Cardiac septum (tissue), 1 donor: ENCODE measurements at regions not wholly inside any gene's neighbourhood (a gene's known extent, or its start where the extent isn't known, plus 50 kb on each side); places are given as distances from the start of the nearest gene placed in this dataset.

Experiments used
- DNase-seq: peaks from one replicate; pipeline ENCODE4 v3.0.0-alpha.2; 2020; ENCODE audit warnings: low spot score
- intact Hi-C: fragments of 100-400 bp; cut with DNase I; formaldehyde crosslinking; loops from one replicate; pipeline ENCODE4 v1.14.0; 2022
- donor health status: DM: no; HTN: no; CAD: no.

DNA sequence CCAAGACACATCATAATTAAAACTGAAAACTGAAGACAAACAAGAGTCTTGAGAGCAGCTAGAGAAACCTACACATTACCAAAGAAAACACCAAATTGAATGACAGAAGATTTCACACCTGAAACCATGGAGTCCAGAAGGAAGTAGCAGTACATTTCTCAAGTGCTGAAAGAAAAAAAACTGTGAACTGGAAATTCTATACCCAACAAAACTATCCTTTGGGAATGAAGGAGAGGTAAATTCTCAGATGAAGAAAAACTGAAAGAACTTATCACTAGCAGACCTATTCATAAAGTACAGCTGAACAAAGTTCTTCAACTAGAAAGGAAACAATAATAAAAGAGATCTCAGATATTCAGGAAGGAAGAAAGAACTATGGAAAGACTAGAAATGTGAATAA is 198.7 kb upstream of the ZNF507 start:
- DNase-seq: no peak
- intact Hi-C loops: no loop called here

DNA sequence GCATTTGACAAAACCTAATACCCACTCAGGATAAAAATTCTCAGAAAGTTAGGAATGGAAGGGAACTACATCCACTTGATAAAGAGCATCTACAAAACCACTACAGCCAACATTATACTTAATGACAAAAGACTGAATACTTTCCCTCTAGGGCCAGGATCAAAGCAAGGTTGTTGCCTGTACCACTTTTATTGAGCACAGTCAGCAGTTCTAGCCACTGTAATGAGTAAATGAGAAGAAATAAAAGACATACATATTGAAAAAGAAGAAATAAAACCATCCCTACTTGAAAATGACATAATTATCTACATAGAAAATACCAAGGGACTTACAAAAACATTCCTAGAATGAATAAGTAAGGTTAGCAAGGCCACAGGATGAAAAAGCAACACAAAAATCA is 194.8 kb upstream of the ZNF507 start:
- no peak for DNase-seq
- intact Hi-C loops: no loop called here

DNA sequence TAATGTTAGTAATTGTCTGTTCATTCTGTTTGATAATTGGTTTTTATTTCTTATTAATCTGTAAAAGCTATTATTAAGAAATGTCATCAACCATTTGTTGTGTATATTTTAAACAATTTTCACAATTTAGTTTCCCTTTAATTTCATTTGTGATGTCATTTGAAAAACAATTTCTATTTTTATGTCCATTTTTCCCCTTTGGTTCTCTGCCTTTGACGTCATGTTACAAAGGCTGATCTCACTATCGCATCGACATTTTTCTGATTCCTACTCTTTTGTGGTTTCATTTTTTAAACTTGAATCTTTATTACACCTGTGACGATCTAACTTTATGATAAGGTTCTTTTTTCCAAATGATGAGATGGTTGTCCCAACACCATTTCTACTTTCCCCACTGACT is 191.0 kb upstream of the ZNF507 start:
- no peak for DNase-seq
- intact Hi-C loops: no loop called here

DNA sequence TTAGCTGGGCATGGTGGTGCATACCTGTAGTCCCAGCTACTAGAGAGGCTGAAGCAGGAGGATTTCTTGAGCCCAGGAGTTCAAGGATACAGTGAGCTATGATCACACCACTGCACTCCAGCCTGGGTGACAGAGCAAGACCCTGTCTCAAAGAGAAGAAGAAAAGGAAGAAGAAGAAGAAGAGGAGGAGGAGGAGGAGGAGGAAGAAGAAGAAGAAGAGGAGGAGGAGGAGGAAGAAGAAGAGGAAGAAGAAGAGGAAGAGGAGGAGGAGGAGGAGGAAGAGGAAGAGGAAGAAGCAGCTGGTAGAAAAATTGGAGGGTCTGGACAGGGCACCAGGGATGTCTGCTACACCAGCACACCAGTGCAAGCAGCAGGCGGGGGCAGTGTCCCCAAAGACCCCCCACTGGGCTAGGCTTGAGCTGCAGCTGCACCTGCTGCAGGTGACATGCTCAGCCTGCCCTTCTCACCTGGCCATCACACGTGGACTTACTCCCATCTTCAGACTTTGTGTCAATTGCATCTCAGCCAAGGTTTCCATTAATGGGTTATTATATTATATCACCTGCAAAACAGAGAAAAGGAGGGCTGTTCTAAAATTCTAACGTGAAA is 180.9 kb upstream of the ZNF507 start:
- intact Hi-C loops: no loop called here

DNA sequence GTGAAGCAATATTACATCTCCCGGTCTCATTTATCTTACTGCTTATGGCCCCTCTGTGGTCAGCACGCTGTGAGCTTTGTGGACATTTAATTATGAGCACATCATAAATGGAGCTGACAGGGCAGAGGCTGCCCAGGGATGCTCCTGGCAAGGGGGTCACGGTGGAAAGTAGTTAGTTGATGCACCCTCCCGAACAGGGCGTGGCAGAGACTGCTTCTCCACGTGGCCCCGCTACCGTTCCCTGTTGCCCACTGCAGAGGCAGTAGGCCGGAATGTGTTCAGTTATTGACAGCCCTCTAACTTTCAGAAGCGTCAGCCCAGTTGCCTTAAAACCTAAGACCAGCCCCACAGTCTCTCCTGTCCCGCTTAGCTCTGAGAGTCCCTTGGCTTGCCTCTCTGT is 180.3 kb upstream of the ZNF507 start:
- DNase-seq: no peak
- intact Hi-C loops: no loop called here

More for the DNA sequence above, 180.9 kb upstream of the ZNF507 start:
- no peak for DNase-seq

DNA sequence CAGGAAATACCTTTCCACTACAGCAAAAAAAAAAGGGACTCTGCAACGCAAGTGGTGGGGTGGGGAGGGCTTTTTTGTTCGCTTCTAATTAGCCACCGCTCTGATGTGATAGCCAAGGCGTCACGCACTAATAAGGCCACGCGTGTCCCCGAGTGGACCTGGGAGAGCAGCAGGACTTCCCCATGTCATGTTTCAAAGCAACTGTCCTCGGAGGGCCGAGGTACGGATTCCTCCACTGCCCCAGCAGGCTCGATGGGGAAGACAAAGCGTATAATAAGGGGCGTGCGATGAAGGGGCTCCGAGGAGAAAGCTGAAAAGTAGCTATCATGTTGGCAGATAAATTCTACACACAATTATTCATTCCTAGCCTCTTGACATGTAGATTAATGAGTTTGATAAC is 179.7 kb upstream of the ZNF507 start:
- intact Hi-C loops: no loop called here
- DNase-seq: no peak

DNA sequence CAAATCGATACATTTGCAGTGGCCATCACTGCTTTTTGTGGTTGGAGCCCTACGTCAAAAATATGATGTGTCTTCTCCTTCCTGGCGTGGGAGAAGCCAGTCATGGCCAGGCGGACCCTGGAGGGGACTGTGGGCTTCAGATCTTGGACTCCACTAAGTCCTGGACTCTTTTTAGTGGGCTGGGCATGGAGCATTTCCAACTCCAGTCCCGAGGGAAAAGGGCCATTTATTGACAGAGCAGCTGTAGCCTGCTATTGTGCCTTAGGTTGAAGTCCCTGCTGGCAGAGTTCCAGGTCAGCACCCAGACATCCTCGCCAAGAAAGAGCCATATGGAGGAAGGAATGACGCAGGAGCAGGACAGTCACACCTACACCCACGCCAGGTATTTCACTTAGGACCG is 179.2 kb upstream of the ZNF507 start:
- intact Hi-C loops: no loop called here
- DNase-seq: no peak

DNA sequence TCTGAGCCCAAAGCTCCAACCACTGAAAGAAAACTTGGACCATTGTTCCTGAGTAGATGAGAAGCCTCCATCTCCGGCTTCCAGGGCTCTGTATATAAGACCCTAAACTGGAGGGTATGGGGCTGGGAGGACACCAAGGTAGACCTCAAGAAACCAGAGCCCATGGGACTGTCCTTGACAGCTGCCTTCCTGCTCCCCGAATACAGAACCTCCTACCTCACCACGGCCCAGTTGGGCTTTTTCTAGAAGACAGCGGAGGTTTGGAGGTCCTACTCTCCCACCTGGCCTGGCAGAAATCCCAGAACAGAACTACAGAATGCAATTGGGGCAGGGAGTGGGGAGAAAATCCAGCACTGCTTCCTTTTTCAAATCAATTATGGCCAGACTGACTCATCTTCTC is 177.3 kb upstream of the ZNF507 start:
- no peak for DNase-seq
- intact Hi-C loops: no loop called here

DNA sequence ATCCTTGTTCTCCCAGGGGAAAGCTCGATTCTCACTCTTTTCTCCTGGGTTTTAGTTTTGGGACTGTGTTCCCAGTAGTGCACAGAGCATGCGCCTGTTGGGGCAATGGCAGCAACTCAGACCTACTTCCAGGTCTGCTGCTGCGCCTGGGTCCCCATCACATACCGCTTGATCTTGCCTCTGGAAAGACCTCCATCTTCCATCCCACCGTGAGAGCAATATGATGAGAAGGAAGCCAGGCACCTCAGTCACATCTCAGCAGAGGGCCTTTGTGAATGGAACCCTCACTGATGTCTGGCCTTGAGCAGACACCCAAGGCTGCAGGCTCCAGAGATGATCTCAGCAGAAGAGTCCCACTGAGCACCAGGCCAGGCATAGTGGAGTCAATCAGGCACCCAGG is 176.8 kb upstream of the ZNF507 start:
- intact Hi-C loops: no loop called here

DNA sequence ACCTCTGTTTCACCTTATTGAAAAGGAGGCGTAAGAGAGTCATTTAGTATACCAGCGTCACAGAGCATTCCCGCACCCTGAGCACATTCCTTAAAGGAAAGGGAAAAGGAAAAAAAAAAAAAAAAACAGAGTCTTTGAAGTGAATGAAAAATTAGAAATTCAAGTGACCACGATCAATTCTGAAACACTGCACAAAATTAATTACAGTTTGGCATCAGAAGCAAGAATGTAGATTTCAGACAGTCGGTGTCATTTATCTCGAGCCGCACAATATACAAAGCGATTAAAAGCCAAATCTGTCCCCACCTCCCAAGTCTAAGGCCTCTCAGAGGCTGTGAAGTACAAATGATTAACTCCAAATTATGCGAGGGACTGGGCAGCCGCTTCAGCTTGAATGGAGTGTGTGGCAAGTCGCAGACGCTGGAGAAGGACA is 173.7 kb upstream of the ZNF507 start:
- no peak for DNase-seq
- intact Hi-C loops: no loop called here

More for the DNA sequence above, 176.8 kb upstream of the ZNF507 start:
- no peak for DNase-seq

DNA sequence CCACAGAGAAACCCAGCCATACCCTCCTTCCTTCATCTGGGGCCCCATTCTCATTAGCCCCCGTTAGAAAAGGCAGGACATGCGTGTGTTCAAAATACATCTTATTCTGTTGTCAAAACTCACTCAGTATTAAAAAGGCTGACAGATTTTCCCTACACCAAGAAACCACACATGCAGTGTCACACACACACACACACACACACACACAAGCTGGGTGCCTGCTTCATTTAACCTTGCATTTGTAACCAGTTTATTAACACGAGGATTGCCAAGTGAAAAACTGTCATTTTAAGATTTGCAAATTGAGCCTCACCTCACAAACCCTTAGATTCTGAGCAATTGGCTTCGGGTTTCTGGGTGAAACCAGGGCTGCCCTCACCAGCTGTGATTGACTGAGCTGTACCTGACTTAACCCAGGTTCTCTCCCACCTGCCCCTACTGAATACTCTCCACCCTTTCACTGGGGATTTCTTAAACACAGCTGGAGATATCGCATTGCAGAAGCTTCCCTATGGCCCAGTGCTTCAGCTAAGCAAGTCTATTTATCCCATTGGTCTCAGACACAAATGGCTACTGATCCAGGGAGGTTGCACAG is 172.7 kb upstream of the ZNF507 start:
- intact Hi-C loops: no loop called here
- DNase-seq: no peak

DNA sequence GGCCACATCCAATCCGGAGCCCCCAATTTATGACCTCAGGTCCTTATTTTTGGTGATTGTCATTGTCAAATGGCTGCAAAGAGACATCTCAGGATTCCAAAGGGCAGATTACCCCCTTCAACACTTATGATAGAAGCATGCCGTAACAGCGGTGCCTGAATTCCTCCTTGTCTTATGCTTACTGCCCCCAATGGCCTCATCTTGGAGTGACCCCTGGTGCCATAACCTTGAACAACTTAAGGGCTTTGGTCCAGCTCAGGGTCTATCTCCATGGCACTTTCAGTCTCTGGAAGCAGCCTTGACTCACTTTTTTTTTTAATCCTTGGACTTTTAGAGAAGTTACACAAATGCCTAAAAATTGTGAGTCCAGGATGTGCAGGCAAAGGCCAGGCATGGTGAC is 171.6 kb upstream of the ZNF507 start:
- intact Hi-C loops: no loop called here
- DNase-seq: no peak

DNA sequence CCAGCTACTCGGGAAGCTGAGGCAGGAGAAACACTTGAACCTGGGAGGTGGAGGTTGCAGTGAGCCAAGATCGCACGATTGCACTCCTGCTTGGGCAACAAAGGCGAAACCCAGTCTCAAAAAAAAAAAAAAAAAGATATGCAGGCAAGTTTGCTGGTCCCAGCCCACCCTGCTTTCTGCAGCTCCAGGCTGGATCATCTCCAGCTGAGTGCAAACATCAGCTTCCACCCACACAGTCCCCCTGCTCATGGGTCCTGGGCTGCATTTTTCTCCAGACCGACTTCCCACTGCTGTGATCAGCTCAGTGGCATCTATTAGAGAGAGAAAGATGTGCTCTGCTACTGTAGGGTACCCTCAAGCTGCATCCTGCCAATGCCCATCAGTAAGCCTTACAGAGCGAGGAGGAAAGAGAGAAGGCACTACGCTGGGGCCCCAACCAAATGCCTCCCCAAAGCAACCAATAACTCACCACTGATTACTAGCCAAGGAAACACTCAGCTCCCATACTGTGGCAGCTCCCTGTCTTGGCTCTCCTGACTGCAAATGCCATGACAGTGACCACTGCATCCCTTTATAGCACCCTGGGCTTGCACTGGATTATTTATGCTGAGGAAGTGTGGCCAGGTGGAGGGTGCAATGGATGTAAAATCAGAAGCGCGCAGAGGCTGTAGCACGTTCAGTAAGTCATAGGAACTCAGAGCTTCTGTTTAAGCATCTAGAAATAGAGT is 170.9 kb upstream of the ZNF507 start:
- no peak for DNase-seq
- intact Hi-C loops: no loop called here

DNA sequence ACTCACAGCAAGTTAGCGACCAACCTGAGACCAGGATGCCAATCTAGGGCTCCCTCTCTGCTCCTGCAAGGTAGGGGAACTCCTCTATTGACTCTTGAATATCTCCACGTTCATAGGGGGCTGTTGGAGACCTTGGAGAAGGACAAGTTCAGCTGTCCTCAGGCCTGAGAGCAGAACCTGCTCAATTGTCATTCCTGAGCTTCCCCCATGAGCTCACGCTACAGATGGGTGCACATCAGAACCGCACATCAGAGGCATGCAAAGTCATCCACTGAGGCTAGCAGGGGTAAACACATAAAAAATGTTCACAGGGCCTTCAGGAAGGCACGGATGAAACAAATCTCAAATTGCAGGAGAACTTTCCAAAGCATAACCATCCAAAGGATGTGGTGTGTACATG is 168.8 kb upstream of the ZNF507 start:
- DNase-seq: no peak
- intact Hi-C loops: no loop called here

DNA sequence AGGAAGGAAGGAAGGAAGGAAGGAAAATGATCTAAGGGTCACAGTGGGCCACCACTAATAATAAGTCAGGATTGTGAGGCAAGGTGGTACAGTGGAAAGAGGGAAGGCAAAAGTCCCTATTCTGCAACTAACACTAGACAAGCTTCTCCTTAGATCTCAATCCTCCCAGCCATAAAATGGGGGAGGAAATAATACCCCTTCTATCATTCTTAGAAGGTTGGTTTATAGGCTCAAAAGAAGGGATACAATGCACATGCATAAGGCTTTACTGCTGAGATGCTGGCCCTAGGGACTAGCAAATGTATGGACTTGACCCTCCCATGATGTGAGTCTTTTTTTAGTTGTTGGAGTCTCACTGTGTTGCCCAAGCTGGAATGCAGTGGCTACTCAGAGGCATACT is 167.7 kb upstream of the ZNF507 start:
- intact Hi-C loops: no loop called here
- DNase-seq: no peak

DNA sequence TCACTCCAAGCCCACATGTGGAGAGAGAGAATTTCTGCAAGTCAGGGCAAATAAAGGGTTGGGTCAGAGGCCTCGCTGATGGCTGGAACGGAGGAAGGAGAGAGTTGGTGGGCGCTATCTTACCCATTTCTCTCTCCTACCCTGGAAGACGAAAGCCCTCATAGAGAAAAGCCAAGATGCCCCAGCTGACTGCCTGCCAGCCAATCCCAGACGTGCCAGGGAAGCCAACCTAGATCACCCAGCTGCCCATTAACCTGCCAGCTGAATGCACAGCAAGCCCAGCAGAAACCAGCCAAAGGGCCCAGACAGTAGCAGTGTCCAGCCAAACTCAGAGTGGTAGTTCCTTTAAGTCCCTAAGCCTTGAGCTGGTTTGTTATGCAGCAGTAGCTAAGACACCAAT is 167.0 kb upstream of the ZNF507 start:
- intact Hi-C loops: no loop called here
- DNase-seq: no peak

DNA sequence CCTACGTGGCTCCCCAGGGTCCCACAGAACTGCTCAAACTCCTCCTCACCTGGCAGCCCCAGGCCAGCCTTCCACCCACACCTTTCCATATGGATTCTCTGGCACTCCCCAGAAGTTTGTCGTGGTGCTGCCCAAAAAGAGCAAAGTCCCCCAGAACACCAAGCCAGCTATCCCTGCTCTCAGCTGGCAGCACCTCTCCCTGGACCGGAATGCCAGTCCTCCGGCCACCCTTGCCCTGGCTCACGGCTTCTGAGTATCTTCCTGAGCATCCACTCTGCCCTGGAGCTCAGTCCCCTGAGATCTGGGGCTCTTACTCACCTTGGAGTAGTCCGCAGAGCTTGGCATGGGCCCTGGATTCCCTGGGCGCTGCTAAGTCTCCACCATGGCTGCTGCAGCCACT is 166.5 kb upstream of the ZNF507 start:
- DNase-seq: no peak
- intact Hi-C loops: no loop called here

DNA sequence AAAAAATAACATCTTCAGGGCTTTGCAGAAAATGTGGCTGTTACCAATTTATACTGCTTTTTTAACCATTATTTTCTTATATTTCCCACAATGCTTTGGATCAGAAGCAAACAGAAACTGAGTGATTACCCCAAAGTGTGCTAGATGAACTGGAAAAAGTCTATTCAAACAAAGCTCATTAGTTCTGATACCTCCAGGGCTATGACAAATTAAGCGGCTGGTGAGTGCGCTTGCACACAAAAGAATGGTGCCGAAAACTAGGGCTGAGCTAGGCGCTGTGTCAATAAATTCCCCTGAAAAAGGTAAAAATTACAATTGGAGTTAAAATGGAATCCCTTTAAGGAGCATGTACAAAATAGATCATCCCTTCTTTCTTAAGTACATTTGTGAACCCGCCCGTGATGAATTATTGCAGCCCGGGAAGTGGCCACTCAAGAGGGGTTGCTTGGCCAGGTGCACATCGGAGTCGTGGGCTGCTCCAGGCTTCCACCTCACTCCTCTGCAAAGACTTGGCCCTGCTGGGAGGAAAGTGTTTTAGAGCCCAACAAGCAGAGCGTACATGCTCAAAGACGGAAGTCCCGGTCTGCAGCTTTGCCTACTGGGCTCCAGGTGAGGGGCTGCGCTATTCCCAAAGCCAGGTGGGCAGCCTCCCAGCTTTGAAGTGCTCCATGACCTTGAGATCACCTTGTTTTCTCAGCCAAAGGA is 164.0 kb upstream of the ZNF507 start:
- intact Hi-C loops: no loop called here
- DNase-seq: no peak

DNA sequence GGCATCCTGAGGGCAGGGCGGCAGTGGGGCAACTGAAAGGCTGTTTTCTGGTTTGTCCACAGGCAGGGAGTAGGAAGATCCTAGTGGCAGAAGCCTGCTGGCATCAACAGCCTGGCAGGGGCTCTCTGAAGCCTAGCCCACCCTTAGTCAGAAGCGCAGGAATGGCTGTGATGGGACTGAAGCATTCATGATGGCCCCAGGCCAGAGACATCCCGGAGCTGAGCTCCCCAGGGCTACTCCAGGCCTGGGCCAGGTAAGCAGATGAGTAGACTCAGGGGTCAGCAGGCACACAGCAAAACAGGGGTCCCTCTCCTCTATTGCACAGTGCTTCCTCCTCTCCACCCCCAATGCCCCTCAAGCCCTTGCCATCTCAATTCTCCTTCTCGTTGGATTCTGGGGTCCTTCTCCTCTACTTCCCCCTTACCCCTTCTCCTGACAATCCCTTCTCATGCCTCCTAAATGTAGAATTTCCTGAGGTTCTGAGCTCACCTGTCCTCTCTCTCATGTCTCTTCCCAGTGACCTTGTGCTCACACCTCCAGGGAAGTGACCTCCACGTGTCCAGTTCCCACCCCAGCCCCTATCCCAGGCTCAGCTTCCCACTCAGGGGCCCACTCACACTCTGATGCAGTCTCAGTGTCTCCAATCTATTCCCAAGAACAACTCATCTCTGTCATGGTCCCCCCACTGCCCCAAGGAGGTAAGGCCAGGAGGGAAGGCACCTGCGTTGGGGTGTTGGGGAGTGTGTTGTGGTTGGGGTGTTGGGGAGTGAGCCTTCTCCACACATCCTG is 158.7 kb upstream of the ZNF507 start:
- intact Hi-C loops: no loop called here
- DNase-seq: no peak

DNA sequence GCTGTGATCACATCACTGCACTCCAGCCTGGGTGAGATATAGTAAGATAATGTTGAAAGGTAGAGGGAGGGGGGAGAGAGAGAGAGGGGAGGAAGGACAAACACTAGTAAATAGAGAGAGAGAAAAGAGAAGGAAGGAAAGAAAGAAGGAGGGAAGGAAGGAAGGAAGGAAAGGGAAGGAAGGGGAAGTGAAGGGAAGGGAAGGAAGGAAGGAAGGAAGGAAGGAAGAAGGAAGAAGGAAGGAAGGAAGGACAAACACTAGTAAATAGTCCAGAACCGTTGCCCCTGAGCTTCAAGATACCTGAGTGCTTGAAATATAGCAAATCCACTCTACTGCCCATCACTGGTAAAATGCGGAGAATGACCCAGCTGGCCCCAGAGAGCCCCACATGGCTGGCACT is 156.5 kb upstream of the ZNF507 start:
- intact Hi-C loops: no loop called here
- DNase-seq: no peak
